ENCODE measurements at regions not wholly inside any gene's neighbourhood (a gene's known extent, or its start where the extent isn't known, plus 50 kb on each side); places are given as distances from the start of the nearest gene placed in this dataset.
A peak's percentile ranks its signal among the peaks of the same experiment; 100 is the strongest.
"Not testable (repeated sequence)": the region's sequence is repeated elsewhere in the genome, so short reads cannot be mapped to it uniquely, and the experiment has no call there.

GRCh38 chr5:60504342-60504741, 195.6 kb downstream of the DEPDC1B start:
- Mint-ChIP-seq H3K4me1 (peaks cover 35% of the 10 kb centered on the region), H3K27ac (peak overlapping the region; percentile 46), H3K36me3 (no peaks in the 10 kb centered on the region), H3K4me3 (no peak overlapping the region), H3K9me3 (no peaks in the 10 kb centered on the region), H3K27me3 (no peaks in the 10 kb centered on the region)
- ATAC-seq: no peak

- no peaks in the 10 kb centered on the region for H3K9me3 Mint-ChIP-seq
- peak overlapping the region; percentile 46 for H3K27ac Mint-ChIP-seq
- no peaks in the 10 kb centered on the region for H3K27me3 Mint-ChIP-seq
- peak; percentile 69 for ATAC-seq
- H3K4me3 Mint-ChIP-seq: no peak overlapping the region
- H3K4me1 Mint-ChIP-seq: peaks cover 31% of the 10 kb centered on the region
- H3K36me3 Mint-ChIP-seq: no peaks in the 10 kb centered on the region
These were observed 196.2 kb downstream of the DEPDC1B start for GRCh38 chr5:60503771-60504170.

- no peak for ATAC-seq
- Mint-ChIP-seq H3K9me3 (no peaks in the 10 kb centered on the region), H3K4me1 (peaks cover 30% of the 10 kb centered on the region), H3K27ac (peak overlapping the region; percentile 20), H3K36me3 (no peaks in the 10 kb centered on the region), H3K4me3 (no peak overlapping the region), H3K27me3 (no peaks in the 10 kb centered on the region)
These were observed 202.1 kb downstream of the DEPDC1B start for GRCh38 chr5:60497706-60498500.

- no peak for ATAC-seq
- Mint-ChIP-seq H3K27ac (peak overlapping the region; percentile 7), H3K4me1 (peaks cover 32% of the 10 kb centered on the region), H3K27me3 (no peaks in the 10 kb centered on the region), H3K9me3 (no peaks in the 10 kb centered on the region), H3K4me3 (no peak overlapping the region), H3K36me3 (no peaks in the 10 kb centered on the region)
These were observed 204.1 kb downstream of the DEPDC1B start for GRCh38 chr5:60495644-60496520.

GRCh38 chr5:60494635-60495034, 205.3 kb downstream of the DEPDC1B start:
- H3K27ac Mint-ChIP-seq: peak overlapping the region; percentile 44
- H3K4me3 Mint-ChIP-seq: no peak overlapping the region
- ATAC-seq: peak; percentile 91
- no peaks in the 10 kb centered on the region for H3K36me3 Mint-ChIP-seq
- H3K27me3 Mint-ChIP-seq: no peaks in the 10 kb centered on the region
- H3K4me1 Mint-ChIP-seq: peaks cover 32% of the 10 kb centered on the region
- H3K9me3 Mint-ChIP-seq: no peaks in the 10 kb centered on the region

GRCh38 chr5:60494144-60494543, 205.8 kb downstream of the DEPDC1B start:
- H3K9me3 Mint-ChIP-seq: no peaks in the 10 kb centered on the region
- H3K4me3 Mint-ChIP-seq: no peak overlapping the region
- no peaks in the 10 kb centered on the region for H3K27me3 Mint-ChIP-seq
- no peak for ATAC-seq
- peak overlapping the region; percentile 44 for H3K27ac Mint-ChIP-seq
- H3K4me1 Mint-ChIP-seq: peaks cover 32% of the 10 kb centered on the region
- no peaks in the 10 kb centered on the region for H3K36me3 Mint-ChIP-seq

GRCh38 chr5:60493372-60493771, 206.6 kb downstream of the DEPDC1B start:
- Mint-ChIP-seq H3K4me3 (no peak overlapping the region), H3K36me3 (no peaks in the 10 kb centered on the region), H3K27ac (no peak overlapping the region), H3K9me3 (no peaks in the 10 kb centered on the region), H3K27me3 (no peaks in the 10 kb centered on the region), H3K4me1 (peaks cover 32% of the 10 kb centered on the region)
- ATAC-seq: no peak

GRCh38 chr5:60492958-60493357, 207.0 kb downstream of the DEPDC1B start:
- Mint-ChIP-seq H3K9me3 (no peaks in the 10 kb centered on the region), H3K27me3 (no peaks in the 10 kb centered on the region)

GRCh38 chr5:60492358-60492757, 207.6 kb downstream of the DEPDC1B start:
- peaks cover 32% of the 10 kb centered on the region for H3K4me1 Mint-ChIP-seq
- not testable (repeated sequence) for H3K4me3 Mint-ChIP-seq, H3K27me3 Mint-ChIP-seq, H3K9me3 Mint-ChIP-seq, ATAC-seq, H3K36me3 Mint-ChIP-seq, H3K27ac Mint-ChIP-seq

More at GRCh38 chr5:60492958-60493357, 207.0 kb downstream of the DEPDC1B start:
- Mint-ChIP-seq H3K4me3 (no peak overlapping the region), H3K27ac (no peak overlapping the region), H3K4me1 (peaks cover 32% of the 10 kb centered on the region), H3K36me3 (no peaks in the 10 kb centered on the region)
- ATAC-seq: no peak

GRCh38 chr5:60490597-60491166, 209.3 kb downstream of the DEPDC1B start:
- Mint-ChIP-seq H3K27ac (no peak overlapping the region), H3K36me3 (no peaks in the 10 kb centered on the region), H3K27me3 (no peaks in the 10 kb centered on the region), H3K9me3 (no peaks in the 10 kb centered on the region), H3K4me1 (peaks cover 25% of the 10 kb centered on the region), H3K4me3 (no peak overlapping the region)
- ATAC-seq: no peak

GRCh38 chr5:60489856-60490255, 210.1 kb downstream of the DEPDC1B start:
- ATAC-seq: no peak
- Mint-ChIP-seq H3K27ac (no peak overlapping the region), H3K4me1 (peaks cover 21% of the 10 kb centered on the region), H3K27me3 (no peaks in the 10 kb centered on the region), H3K36me3 (no peaks in the 10 kb centered on the region), H3K4me3 (no peak overlapping the region), H3K9me3 (no peaks in the 10 kb centered on the region)

GRCh38 chr5:60489377-60489776, 210.6 kb downstream of the DEPDC1B start:
- Mint-ChIP-seq H3K4me1 (peaks cover 16% of the 10 kb centered on the region), H3K27me3 (no peaks in the 10 kb centered on the region), H3K27ac (no peak overlapping the region), H3K9me3 (no peaks in the 10 kb centered on the region), H3K4me3 (no peak overlapping the region), H3K36me3 (no peaks in the 10 kb centered on the region)
- ATAC-seq: no peak

- H3K27ac Mint-ChIP-seq: no peak overlapping the region
- H3K4me3 Mint-ChIP-seq: no peak overlapping the region
- ATAC-seq: no peak
- H3K4me1 Mint-ChIP-seq: peaks cover 9% of the 10 kb centered on the region
- H3K9me3 Mint-ChIP-seq: no peaks in the 10 kb centered on the region
- H3K36me3 Mint-ChIP-seq: no peaks in the 10 kb centered on the region
- H3K27me3 Mint-ChIP-seq: no peaks in the 10 kb centered on the region
These were observed 211.4 kb downstream of the DEPDC1B start for GRCh38 chr5:60488466-60489130.

- H3K4me3 Mint-ChIP-seq: no peak overlapping the region
- H3K9me3 Mint-ChIP-seq: no peaks in the 10 kb centered on the region
- no peaks in the 10 kb centered on the region for H3K36me3 Mint-ChIP-seq
- no peaks in the 10 kb centered on the region for H3K27me3 Mint-ChIP-seq
- no peak for ATAC-seq
- peaks cover 2% of the 10 kb centered on the region for H3K4me1 Mint-ChIP-seq
- no peak overlapping the region for H3K27ac Mint-ChIP-seq
These were observed 212.0 kb downstream of the DEPDC1B start for GRCh38 chr5:60487885-60488442.

- H3K27me3 Mint-ChIP-seq: no peaks in the 10 kb centered on the region
- no peaks in the 10 kb centered on the region for H3K4me1 Mint-ChIP-seq
- no peak for ATAC-seq
- no peak overlapping the region for H3K4me3 Mint-ChIP-seq
- no peaks in the 10 kb centered on the region for H3K36me3 Mint-ChIP-seq
- no peak overlapping the region for H3K27ac Mint-ChIP-seq
- no peaks in the 10 kb centered on the region for H3K9me3 Mint-ChIP-seq
These were observed 212.5 kb downstream of the DEPDC1B start for GRCh38 chr5:60487476-60487875.

Measured in stimulated activated memory B cell treated with anti-CD40 and anti-IgM and Interleukin-4, amounts not matched to agents 10 μg/mL and 1 μg/mL and 100 μg/mL, for 72 hours (primary cell).